ENCODE measurements at regions not wholly inside any gene's neighbourhood (a gene's known extent, or its start where the extent isn't known, plus 50 kb on each side); places are given as distances from the start of the nearest gene placed in this dataset.
"Not testable (repeated sequence)": the region's sequence is repeated elsewhere in the genome, so short reads cannot be mapped to it uniquely, and the experiment has no call there.

GRCh38 chr7:6938284-6938683, 112.2 kb upstream of the CCZ1B start:
- H3K4me3 ChIP-seq (ENCODE audit: low read length in 2 of 2); H3K4me1 ChIP-seq (ENCODE audit: control insufficient read depth in 2 of 2, insufficient read depth in 2 of 2, low read length in 2 of 2); H3K9ac ChIP-seq (ENCODE audit: low read depth in 1 of 2, low read length in 2 of 2); H3K9me3 ChIP-seq (ENCODE audit: control insufficient read depth in 2 of 2, low read length in 2 of 2); H3K36me3 ChIP-seq (ENCODE audit: control insufficient read depth in 2 of 2, insufficient read depth in 2 of 2, low read length in 2 of 2); H3K27me3 ChIP-seq (ENCODE audit: control insufficient read depth in 2 of 2, insufficient read depth in 2 of 2, low read length in 2 of 2); H3K27ac ChIP-seq (ENCODE audit: low read depth in 2 of 2, low read length in 2 of 2): not testable (repeated sequence)

GRCh38 chr7:6939126-6939525, 113.1 kb upstream of the CCZ1B start:
- not testable (repeated sequence) for H3K36me3 ChIP-seq (ENCODE audit: control insufficient read depth in 2 of 2, insufficient read depth in 2 of 2, low read length in 2 of 2); H3K9me3 ChIP-seq (ENCODE audit: control insufficient read depth in 2 of 2, low read length in 2 of 2); H3K9ac ChIP-seq (ENCODE audit: low read depth in 1 of 2, low read length in 2 of 2); H3K4me3 ChIP-seq (ENCODE audit: low read length in 2 of 2); H3K27me3 ChIP-seq (ENCODE audit: control insufficient read depth in 2 of 2, insufficient read depth in 2 of 2, low read length in 2 of 2); H3K27ac ChIP-seq (ENCODE audit: low read depth in 2 of 2, low read length in 2 of 2); H3K4me1 ChIP-seq (ENCODE audit: control insufficient read depth in 2 of 2, insufficient read depth in 2 of 2, low read length in 2 of 2)

- H3K4me3 ChIP-seq (ENCODE audit: low read length in 2 of 2); H3K9me3 ChIP-seq (ENCODE audit: control insufficient read depth in 2 of 2, low read length in 2 of 2); H3K27ac ChIP-seq (ENCODE audit: low read depth in 2 of 2, low read length in 2 of 2); H3K36me3 ChIP-seq (ENCODE audit: control insufficient read depth in 2 of 2, insufficient read depth in 2 of 2, low read length in 2 of 2); H3K9ac ChIP-seq (ENCODE audit: low read depth in 1 of 2, low read length in 2 of 2); H3K4me1 ChIP-seq (ENCODE audit: control insufficient read depth in 2 of 2, insufficient read depth in 2 of 2, low read length in 2 of 2); H3K27me3 ChIP-seq (ENCODE audit: control insufficient read depth in 2 of 2, insufficient read depth in 2 of 2, low read length in 2 of 2): not testable (repeated sequence)
Measured at GRCh38 chr7:6939896-6940295, 113.8 kb upstream of the CCZ1B start.

GRCh38 chr7:6946873-6947272, 120.8 kb upstream of the CCZ1B start:
- not testable (repeated sequence) for H3K27me3 ChIP-seq (ENCODE audit: control insufficient read depth in 2 of 2, insufficient read depth in 2 of 2, low read length in 2 of 2); H3K27ac ChIP-seq (ENCODE audit: low read depth in 2 of 2, low read length in 2 of 2); H3K36me3 ChIP-seq (ENCODE audit: control insufficient read depth in 2 of 2, insufficient read depth in 2 of 2, low read length in 2 of 2); H3K9ac ChIP-seq (ENCODE audit: low read depth in 1 of 2, low read length in 2 of 2); H3K4me1 ChIP-seq (ENCODE audit: control insufficient read depth in 2 of 2, insufficient read depth in 2 of 2, low read length in 2 of 2); H3K9me3 ChIP-seq (ENCODE audit: control insufficient read depth in 2 of 2, low read length in 2 of 2); H3K4me3 ChIP-seq (ENCODE audit: low read length in 2 of 2)

- H3K9me3 ChIP-seq (ENCODE audit: control insufficient read depth in 2 of 2, low read length in 2 of 2); H3K27me3 ChIP-seq (ENCODE audit: control insufficient read depth in 2 of 2, insufficient read depth in 2 of 2, low read length in 2 of 2); H3K4me3 ChIP-seq (ENCODE audit: low read length in 2 of 2); H3K9ac ChIP-seq (ENCODE audit: low read depth in 1 of 2, low read length in 2 of 2); H3K36me3 ChIP-seq (ENCODE audit: control insufficient read depth in 2 of 2, insufficient read depth in 2 of 2, low read length in 2 of 2); H3K27ac ChIP-seq (ENCODE audit: low read depth in 2 of 2, low read length in 2 of 2); H3K4me1 ChIP-seq (ENCODE audit: control insufficient read depth in 2 of 2, insufficient read depth in 2 of 2, low read length in 2 of 2): not testable (repeated sequence)
Measured at GRCh38 chr7:6950231-6950630, 124.2 kb upstream of the CCZ1B start.

- H3K9ac ChIP-seq (ENCODE audit: low read depth in 1 of 2, low read length in 2 of 2); H3K9me3 ChIP-seq (ENCODE audit: control insufficient read depth in 2 of 2, low read length in 2 of 2); H3K36me3 ChIP-seq (ENCODE audit: control insufficient read depth in 2 of 2, insufficient read depth in 2 of 2, low read length in 2 of 2); H3K27ac ChIP-seq (ENCODE audit: low read depth in 2 of 2, low read length in 2 of 2); H3K4me1 ChIP-seq (ENCODE audit: control insufficient read depth in 2 of 2, insufficient read depth in 2 of 2, low read length in 2 of 2); H3K4me3 ChIP-seq (ENCODE audit: low read length in 2 of 2); H3K27me3 ChIP-seq (ENCODE audit: control insufficient read depth in 2 of 2, insufficient read depth in 2 of 2, low read length in 2 of 2): not testable (repeated sequence)
Measured at GRCh38 chr7:6951553-6951952, 125.5 kb upstream of the CCZ1B start.

- not testable (repeated sequence) for H3K27me3 ChIP-seq (ENCODE audit: control insufficient read depth in 2 of 2, insufficient read depth in 2 of 2, low read length in 2 of 2); H3K27ac ChIP-seq (ENCODE audit: low read depth in 2 of 2, low read length in 2 of 2); H3K4me1 ChIP-seq (ENCODE audit: control insufficient read depth in 2 of 2, insufficient read depth in 2 of 2, low read length in 2 of 2); H3K9me3 ChIP-seq (ENCODE audit: control insufficient read depth in 2 of 2, low read length in 2 of 2); H3K36me3 ChIP-seq (ENCODE audit: control insufficient read depth in 2 of 2, insufficient read depth in 2 of 2, low read length in 2 of 2)
- Histone ChIP-seq H3K4me3 (ENCODE audit: low read length in 2 of 2) (peak overlapping the region in 1 of 2 donors; percentile 23), H3K9ac (ENCODE audit: low read depth in 1 of 2, low read length in 2 of 2) (peak overlapping the region; percentile 17 to 51)
Measured at GRCh38 chr7:6953138-6953797, 127.2 kb upstream of the CCZ1B start.

- peak overlapping the region in 1 of 2 donors; percentile 23 for H3K4me3 ChIP-seq (ENCODE audit: low read length in 2 of 2)
Measured at GRCh38 chr7:6953798-6954181, 127.7 kb upstream of the CCZ1B start.

GRCh38 chr7:6955385-6955784, 129.3 kb upstream of the CCZ1B start:
- not testable (repeated sequence) for H3K27me3 ChIP-seq (ENCODE audit: control insufficient read depth in 2 of 2, insufficient read depth in 2 of 2, low read length in 2 of 2); H3K9me3 ChIP-seq (ENCODE audit: control insufficient read depth in 2 of 2, low read length in 2 of 2); H3K4me1 ChIP-seq (ENCODE audit: control insufficient read depth in 2 of 2, insufficient read depth in 2 of 2, low read length in 2 of 2); H3K36me3 ChIP-seq (ENCODE audit: control insufficient read depth in 2 of 2, insufficient read depth in 2 of 2, low read length in 2 of 2); H3K27ac ChIP-seq (ENCODE audit: low read depth in 2 of 2, low read length in 2 of 2); H3K9ac ChIP-seq (ENCODE audit: low read depth in 1 of 2, low read length in 2 of 2); H3K4me3 ChIP-seq (ENCODE audit: low read length in 2 of 2)

More at GRCh38 chr7:6953798-6954181, 127.7 kb upstream of the CCZ1B start:
- H3K9ac ChIP-seq (ENCODE audit: low read depth in 1 of 2, low read length in 2 of 2) = peak overlapping the region; percentile 17 to 51
- not testable (repeated sequence) for H3K27me3 ChIP-seq (ENCODE audit: control insufficient read depth in 2 of 2, insufficient read depth in 2 of 2, low read length in 2 of 2); H3K9me3 ChIP-seq (ENCODE audit: control insufficient read depth in 2 of 2, low read length in 2 of 2); H3K4me1 ChIP-seq (ENCODE audit: control insufficient read depth in 2 of 2, insufficient read depth in 2 of 2, low read length in 2 of 2); H3K36me3 ChIP-seq (ENCODE audit: control insufficient read depth in 2 of 2, insufficient read depth in 2 of 2, low read length in 2 of 2); H3K27ac ChIP-seq (ENCODE audit: low read depth in 2 of 2, low read length in 2 of 2)

GRCh38 chr7:6955990-6956566, 130.0 kb upstream of the CCZ1B start:
- H3K36me3 ChIP-seq (ENCODE audit: control insufficient read depth in 2 of 2, insufficient read depth in 2 of 2, low read length in 2 of 2); H3K4me3 ChIP-seq (ENCODE audit: low read length in 2 of 2); H3K9me3 ChIP-seq (ENCODE audit: control insufficient read depth in 2 of 2, low read length in 2 of 2); H3K4me1 ChIP-seq (ENCODE audit: control insufficient read depth in 2 of 2, insufficient read depth in 2 of 2, low read length in 2 of 2); H3K9ac ChIP-seq (ENCODE audit: low read depth in 1 of 2, low read length in 2 of 2); H3K27ac ChIP-seq (ENCODE audit: low read depth in 2 of 2, low read length in 2 of 2); H3K27me3 ChIP-seq (ENCODE audit: control insufficient read depth in 2 of 2, insufficient read depth in 2 of 2, low read length in 2 of 2): not testable (repeated sequence)

- H3K27ac ChIP-seq (ENCODE audit: low read depth in 2 of 2, low read length in 2 of 2) = not testable (repeated sequence)
Measured at GRCh38 chr7:6958371-6958770, 132.3 kb upstream of the CCZ1B start.

More at GRCh38 chr7:6958371-6958770, 132.3 kb upstream of the CCZ1B start:
- not testable (repeated sequence) for H3K36me3 ChIP-seq (ENCODE audit: control insufficient read depth in 2 of 2, insufficient read depth in 2 of 2, low read length in 2 of 2); H3K4me1 ChIP-seq (ENCODE audit: control insufficient read depth in 2 of 2, insufficient read depth in 2 of 2, low read length in 2 of 2); H3K9me3 ChIP-seq (ENCODE audit: control insufficient read depth in 2 of 2, low read length in 2 of 2); H3K27me3 ChIP-seq (ENCODE audit: control insufficient read depth in 2 of 2, insufficient read depth in 2 of 2, low read length in 2 of 2); H3K9ac ChIP-seq (ENCODE audit: low read depth in 1 of 2, low read length in 2 of 2); H3K4me3 ChIP-seq (ENCODE audit: low read length in 2 of 2)

Measured in mucosa of rectum (tissue), 2 donors.